ENCODE measurements at regions not wholly inside any gene's neighbourhood (a gene's known extent, or its start where the extent isn't known, plus 50 kb on each side); places are given as distances from the start of the nearest gene placed in this dataset.
"Not testable (repeated sequence)": the region's sequence is repeated elsewhere in the genome, so short reads cannot be mapped to it uniquely, and the experiment has no call there.

GRCh38 chr16:88233621-88234420, 148.9 kb upstream of the ZNF469 start:
- TF ChIP-seq, protein P1, sequence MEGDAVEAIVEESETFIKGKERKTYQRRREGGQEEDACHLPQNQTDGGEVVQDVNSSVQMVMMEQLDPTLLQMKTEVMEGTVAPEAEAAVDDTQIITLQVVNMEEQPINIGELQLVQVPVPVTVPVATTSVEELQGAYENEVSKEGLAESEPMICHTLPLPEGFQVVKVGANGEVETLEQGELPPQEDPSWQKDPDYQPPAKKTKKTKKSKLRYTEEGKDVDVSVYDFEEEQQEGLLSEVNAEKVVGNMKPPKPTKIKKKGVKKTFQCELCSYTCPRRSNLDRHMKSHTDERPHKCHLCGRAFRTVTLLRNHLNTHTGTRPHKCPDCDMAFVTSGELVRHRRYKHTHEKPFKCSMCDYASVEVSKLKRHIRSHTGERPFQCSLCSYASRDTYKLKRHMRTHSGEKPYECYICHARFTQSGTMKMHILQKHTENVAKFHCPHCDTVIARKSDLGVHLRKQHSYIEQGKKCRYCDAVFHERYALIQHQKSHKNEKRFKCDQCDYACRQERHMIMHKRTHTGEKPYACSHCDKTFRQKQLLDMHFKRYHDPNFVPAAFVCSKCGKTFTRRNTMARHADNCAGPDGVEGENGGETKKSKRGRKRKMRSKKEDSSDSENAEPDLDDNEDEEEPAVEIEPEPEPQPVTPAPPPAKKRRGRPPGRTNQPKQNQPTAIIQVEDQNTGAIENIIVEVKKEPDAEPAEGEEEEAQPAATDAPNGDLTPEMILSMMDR (conservative IDR thresholded peaks at IDR 0.05; ENCODE audit: low read depth in 2 of 2) = not testable (repeated sequence)
- not testable (repeated sequence) for TF ChIP-seq EZH2 (IDR thresholded peaks at IDR 0.05; ENCODE audit: low read depth, unreplicated experiment); EZH2phosphoT487 (IDR thresholded peaks at IDR 0.05; ENCODE audit: unreplicated experiment); POLR2AphosphoS5 (IDR thresholded peaks at IDR 0.05; ENCODE audit: low read depth); JUNB (IDR thresholded peaks at IDR 0.05; ENCODE audit: unreplicated experiment)
- TF ChIP-seq, protein P2, sequence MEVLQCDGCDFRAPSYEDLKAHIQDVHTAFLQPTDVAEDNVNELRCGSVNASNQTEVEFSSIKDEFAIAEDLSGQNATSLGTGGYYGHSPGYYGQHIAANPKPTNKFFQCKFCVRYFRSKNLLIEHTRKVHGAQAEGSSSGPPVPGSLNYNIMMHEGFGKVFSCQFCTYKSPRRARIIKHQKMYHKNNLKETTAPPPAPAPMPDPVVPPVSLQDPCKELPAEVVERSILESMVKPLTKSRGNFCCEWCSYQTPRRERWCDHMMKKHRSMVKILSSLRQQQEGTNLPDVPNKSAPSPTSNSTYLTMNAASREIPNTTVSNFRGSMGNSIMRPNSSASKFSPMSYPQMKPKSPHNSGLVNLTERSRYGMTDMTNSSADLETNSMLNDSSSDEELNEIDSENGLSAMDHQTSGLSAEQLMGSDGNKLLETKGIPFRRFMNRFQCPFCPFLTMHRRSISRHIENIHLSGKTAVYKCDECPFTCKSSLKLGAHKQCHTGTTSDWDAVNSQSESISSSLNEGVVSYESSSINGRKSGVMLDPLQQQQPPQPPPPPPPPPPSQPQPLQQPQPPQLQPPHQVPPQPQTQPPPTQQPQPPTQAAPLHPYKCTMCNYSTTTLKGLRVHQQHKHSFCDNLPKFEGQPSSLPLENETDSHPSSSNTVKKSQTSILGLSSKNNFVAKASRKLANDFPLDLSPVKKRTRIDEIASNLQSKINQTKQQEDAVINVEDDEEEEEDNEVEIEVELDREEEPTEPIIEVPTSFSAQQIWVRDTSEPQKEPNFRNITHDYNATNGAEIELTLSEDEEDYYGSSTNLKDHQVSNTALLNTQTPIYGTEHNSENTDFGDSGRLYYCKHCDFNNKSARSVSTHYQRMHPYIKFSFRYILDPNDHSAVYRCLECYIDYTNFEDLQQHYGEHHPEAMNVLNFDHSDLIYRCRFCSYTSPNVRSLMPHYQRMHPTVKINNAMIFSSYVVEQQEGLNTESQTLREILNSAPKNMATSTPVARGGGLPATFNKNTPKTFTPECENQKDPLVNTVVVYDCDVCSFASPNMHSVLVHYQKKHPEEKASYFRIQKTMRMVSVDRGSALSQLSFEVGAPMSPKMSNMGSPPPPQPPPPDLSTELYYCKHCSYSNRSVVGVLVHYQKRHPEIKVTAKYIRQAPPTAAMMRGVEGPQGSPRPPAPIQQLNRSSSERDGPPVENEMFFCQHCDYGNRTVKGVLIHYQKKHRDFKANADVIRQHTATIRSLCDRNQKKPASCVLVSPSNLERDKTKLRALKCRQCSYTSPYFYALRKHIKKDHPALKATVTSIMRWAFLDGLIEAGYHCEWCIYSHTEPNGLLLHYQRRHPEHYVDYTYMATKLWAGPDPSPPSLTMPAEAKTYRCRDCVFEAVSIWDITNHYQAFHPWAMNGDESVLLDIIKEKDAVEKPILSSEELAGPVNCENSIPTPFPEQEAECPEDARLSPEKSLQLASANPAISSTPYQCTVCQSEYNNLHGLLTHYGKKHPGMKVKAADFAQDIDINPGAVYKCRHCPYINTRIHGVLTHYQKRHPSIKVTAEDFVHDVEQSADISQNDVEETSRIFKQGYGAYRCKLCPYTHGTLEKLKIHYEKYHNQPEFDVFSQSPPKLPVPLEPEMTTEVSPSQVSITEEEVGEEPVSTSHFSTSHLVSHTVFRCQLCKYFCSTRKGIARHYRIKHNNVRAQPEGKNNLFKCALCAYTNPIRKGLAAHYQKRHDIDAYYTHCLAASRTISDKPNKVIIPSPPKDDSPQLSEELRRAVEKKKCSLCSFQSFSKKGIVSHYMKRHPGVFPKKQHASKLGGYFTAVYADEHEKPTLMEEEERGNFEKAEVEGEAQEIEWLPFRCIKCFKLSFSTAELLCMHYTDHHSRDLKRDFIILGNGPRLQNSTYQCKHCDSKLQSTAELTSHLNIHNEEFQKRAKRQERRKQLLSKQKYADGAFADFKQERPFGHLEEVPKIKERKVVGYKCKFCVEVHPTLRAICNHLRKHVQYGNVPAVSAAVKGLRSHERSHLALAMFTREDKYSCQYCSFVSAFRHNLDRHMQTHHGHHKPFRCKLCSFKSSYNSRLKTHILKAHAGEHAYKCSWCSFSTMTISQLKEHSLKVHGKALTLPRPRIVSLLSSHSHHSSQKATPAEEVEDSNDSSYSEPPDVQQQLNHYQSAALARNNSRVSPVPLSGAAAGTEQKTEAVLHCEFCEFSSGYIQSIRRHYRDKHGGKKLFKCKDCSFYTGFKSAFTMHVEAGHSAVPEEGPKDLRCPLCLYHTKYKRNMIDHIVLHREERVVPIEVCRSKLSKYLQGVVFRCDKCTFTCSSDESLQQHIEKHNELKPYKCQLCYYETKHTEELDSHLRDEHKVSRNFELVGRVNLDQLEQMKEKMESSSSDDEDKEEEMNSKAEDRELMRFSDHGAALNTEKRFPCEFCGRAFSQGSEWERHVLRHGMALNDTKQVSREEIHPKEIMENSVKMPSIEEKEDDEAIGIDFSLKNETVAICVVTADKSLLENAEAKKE (CRISPR knock-in tag; IDR thresholded peaks at IDR 0.05) = not testable (repeated sequence)
- TF ChIP-seq, protein P3, sequence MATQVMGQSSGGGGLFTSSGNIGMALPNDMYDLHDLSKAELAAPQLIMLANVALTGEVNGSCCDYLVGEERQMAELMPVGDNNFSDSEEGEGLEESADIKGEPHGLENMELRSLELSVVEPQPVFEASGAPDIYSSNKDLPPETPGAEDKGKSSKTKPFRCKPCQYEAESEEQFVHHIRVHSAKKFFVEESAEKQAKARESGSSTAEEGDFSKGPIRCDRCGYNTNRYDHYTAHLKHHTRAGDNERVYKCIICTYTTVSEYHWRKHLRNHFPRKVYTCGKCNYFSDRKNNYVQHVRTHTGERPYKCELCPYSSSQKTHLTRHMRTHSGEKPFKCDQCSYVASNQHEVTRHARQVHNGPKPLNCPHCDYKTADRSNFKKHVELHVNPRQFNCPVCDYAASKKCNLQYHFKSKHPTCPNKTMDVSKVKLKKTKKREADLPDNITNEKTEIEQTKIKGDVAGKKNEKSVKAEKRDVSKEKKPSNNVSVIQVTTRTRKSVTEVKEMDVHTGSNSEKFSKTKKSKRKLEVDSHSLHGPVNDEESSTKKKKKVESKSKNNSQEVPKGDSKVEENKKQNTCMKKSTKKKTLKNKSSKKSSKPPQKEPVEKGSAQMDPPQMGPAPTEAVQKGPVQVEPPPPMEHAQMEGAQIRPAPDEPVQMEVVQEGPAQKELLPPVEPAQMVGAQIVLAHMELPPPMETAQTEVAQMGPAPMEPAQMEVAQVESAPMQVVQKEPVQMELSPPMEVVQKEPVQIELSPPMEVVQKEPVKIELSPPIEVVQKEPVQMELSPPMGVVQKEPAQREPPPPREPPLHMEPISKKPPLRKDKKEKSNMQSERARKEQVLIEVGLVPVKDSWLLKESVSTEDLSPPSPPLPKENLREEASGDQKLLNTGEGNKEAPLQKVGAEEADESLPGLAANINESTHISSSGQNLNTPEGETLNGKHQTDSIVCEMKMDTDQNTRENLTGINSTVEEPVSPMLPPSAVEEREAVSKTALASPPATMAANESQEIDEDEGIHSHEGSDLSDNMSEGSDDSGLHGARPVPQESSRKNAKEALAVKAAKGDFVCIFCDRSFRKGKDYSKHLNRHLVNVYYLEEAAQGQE (IDR thresholded peaks at IDR 0.05; ENCODE audit: unreplicated experiment) = not testable (repeated sequence)
